VCaP (cell line): ENCODE measurements at regions not wholly inside any gene's neighbourhood (a gene's known extent, or its start where the extent isn't known, plus 50 kb on each side); places are given as distances from the start of the nearest gene placed in this dataset.

ENCODE experiments used
- H3K27ac ChIP-seq: fragments of 450-650 bp; 2 replicates; pipeline ENCODE4 v1.5.1; 2017
- CTCF ChIP-seq: fragments of 450-650 bp; conservative IDR thresholded peaks from 2 replicates; pipeline ENCODE4 v1.5.1; 2017; ENCODE audit warnings: mild to moderate bottlenecking, moderate library complexity

DNA sequence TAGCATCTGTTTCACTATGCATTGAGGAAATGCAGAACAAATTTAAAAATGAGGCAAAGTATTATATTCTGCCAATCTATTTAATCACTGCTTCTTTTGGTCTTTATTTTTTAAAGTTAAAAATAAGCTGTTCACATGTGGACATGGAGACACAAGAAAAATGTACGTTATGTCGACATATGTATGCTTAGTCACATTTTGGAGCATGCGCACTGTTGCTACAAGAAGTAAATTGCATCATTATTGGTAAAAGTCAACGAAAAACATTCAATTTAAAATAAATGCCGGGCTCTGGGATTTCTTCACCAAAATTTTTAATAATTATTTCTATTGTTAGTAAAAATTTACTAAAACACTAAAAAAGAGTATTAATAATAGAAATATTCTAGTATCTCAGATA is 876.3 kb upstream of the CTNND2 start:
- no peak overlapping the region for H3K27ac ChIP-seq
- TF ChIP-seq CTCF = no peak

- H3K27ac ChIP-seq = no peak overlapping the region
- no peak for TF ChIP-seq CTCF
Observed at GRCh38 chr5:12777342-12777741, 873.1 kb upstream of the CTNND2 start.

GRCh38 chr5:12772276-12772675 is 868.0 kb upstream of the CTNND2 start:
- no peak overlapping the region for H3K27ac ChIP-seq
- TF ChIP-seq CTCF = no peak

DNA sequence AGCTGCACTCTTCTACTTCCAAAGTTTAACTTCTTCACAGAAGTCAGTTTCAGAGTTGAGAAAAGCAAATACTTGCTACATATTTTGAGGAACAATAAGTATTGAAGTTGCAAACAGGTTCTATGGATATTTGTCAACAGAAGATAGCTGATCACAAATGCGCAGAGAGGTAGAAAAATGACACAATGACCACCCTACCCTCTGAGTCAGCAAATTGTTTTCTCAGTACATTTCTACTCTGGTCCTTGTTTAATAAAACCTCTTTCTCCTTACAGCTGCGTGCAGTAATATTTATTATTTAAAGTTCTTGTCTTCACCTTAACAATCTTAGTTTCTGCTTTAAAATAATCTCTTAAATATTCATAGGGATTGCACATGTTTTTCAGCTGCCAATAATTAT is 855.1 kb upstream of the CTNND2 start:
- no peak for TF ChIP-seq CTCF
- no peak overlapping the region for H3K27ac ChIP-seq

GRCh38 chr5:12757035-12757434 is 852.8 kb upstream of the CTNND2 start:
- H3K27ac ChIP-seq = no peak overlapping the region
- TF ChIP-seq CTCF = no peak

- no peak for TF ChIP-seq CTCF
- no peak overlapping the region for H3K27ac ChIP-seq
Observed at GRCh38 chr5:12745537-12745936, 841.3 kb upstream of the CTNND2 start.

DNA sequence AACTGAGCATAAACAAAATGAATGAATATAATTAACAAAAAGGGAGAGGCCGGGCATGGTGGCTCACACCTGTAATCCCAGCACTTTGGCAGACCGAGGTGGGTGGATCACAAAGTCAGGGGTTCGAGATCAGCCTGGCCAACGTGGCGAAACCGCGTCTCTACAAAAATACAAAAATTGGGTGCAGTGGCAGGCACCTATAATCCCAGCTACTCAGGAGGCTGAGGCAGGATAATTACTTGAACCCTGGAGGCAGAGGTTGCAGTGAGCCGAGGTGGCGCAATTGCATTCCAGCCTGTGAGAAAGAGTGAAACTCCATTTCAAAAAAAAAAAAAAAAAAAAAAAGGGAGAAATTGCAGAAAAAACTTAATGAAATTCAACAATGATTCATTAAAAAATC is 839.3 kb upstream of the CTNND2 start:
- H3K27ac ChIP-seq = no peak overlapping the region
- no peak for TF ChIP-seq CTCF

DNA sequence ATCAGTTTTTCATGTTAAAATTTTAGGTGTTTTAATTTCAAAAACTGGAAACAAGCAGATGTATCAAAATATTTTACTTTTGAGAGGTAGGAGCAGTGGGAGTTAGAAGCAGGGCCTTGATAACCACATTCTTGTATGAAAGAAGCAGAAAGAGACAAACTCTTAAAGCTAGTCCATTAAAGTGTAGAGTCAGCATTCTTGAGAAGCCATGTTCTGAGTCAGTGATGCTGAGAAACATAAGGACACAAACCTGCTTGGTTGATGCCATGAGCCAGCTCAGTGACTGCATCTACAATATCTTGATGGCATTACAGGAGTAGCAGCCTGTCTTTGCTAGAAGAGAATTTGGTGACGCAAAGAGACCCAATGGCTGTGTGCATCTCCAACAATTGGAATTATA is 826.1 kb upstream of the CTNND2 start:
- no peak for TF ChIP-seq CTCF
- H3K27ac ChIP-seq = no peak overlapping the region
